ENCODE measurements at regions not wholly inside any gene's neighbourhood (a gene's known extent, or its start where the extent isn't known, plus 50 kb on each side); places are given as distances from the start of the nearest gene placed in this dataset.

DNA sequence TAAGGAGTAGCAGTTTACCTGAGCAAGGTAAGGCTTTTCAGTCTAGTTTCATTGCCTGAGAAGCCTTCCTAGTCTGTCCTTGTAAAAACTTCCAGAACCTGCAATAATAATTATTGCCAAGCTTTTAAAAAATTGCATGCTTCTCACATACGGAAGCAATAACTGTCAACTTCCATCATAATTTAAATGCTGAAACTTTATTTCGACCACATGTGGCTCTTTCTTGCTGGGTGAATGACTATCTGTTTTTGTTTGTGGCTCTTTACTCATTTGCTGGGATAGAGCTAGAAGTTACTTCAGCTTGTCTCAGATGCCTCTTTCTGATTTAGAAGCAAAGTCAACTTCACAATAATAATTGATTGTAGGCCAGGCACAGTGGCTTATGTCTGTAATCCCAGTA, 95.9 kb upstream of the COL21A1 start:
- DNase-seq, result no peak

DNA sequence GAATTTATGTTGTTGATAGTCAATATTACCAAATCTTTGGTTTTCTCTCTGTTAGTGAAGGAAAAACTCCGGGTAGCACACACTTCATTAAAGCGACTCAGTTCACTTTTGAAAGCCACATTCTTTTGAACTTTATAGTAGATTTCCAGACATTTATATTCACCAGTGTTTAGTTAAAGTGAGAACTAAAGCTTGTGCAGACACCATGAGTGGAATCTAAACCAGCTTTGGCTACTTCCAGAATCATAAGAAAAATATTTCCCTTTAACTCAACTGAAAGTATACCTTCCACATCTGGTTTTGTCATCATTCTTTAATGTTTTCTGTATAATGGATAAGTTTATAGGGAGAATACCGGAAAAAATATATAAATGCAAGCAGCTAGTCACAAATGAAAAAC, 92.1 kb upstream of the COL21A1 start:
- DNase-seq, result no peak

DNA sequence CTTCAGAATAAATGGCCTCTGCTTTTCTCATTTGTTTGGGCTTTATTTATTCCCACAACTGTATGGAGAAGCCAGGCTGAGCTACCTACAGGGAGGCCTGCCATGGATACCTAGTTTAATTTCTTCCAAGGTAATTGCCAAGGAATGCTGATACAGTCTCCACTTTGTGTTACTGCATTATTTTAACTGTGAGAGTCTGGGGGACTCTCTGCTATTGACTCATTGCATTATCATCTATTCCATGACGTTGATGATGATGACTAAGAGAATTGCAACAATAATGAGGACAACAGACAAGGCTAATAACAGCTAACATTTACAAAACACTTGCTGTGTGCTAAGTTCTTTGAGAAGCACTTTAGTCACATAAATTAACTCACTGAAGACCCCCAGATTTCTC, 88.3 kb upstream of the COL21A1 start:
- no peak for DNase-seq

DNA sequence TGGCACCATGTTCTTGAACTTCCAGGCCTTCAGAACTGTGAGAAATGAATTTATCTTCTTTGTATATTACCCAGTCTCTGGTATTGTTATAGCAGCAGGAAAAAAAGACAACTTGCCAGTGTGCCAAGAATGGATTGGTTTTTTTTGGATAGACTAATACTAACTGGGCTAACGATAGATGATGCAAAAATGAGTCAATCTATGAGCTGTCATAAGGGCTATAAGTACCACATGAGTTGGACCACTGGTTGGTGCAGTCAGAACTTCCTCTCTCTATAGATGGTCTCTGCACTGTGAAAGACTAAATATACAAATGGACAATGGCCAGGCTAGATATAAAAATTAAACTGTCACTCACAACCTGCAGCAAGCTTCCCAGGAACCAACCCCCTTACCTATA, 87.6 kb upstream of the COL21A1 start:
- no peak for DNase-seq

DNA sequence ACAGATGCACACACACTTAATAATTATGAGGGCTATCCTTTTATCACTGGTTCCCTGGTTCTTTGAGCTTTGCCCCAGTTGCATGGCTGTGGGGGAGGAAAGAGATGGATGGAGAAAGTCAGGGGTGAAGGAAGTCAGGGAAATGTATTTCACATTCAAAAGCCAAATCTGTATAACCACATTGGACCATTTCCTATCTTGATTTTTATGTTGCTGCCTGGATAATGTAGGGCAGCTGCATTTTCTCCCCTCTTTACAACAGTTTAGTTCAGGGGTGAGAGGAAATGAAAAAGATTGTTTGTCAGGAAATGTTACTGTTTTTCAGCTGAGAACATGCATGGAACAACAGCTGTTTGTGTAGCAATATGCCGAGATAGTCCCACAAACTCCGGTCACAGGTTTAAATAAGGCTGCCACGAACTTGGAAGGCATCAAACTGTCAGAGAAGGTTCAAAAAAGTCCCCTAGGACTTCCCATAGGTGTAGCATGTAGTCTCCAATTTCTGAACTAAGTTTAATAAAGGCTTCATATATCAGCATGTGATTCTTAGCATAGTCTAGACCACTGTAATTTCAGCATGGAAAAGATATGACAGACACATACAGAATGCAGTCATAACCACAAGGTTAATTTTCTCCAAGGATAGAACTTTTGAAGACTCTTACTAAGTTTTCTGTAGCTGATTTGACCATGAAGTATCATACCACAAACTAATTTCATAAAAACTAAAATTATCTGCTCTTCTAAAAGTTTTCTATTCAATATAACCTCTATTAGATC, 82.1 kb upstream of the COL21A1 start:
- DNase-seq, result no peak

DNA sequence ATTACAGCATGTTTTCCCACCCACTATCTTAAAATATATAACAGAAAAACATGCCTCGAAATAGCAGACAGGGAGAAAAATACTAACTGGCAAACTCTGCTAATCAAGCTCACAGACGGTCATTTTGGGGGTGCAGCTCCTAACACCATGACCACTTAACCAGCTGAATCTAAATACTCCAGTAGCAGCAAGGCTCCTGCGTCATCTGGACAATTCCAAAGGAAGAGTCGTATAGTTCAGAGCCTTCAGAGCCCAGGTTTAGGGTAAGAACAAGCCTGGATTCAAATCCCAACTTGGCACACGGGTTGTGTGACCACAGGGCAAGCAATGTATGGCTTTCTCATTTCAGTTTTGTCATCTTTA, 81.3 kb upstream of the COL21A1 start:
- no peak for DNase-seq

DNA sequence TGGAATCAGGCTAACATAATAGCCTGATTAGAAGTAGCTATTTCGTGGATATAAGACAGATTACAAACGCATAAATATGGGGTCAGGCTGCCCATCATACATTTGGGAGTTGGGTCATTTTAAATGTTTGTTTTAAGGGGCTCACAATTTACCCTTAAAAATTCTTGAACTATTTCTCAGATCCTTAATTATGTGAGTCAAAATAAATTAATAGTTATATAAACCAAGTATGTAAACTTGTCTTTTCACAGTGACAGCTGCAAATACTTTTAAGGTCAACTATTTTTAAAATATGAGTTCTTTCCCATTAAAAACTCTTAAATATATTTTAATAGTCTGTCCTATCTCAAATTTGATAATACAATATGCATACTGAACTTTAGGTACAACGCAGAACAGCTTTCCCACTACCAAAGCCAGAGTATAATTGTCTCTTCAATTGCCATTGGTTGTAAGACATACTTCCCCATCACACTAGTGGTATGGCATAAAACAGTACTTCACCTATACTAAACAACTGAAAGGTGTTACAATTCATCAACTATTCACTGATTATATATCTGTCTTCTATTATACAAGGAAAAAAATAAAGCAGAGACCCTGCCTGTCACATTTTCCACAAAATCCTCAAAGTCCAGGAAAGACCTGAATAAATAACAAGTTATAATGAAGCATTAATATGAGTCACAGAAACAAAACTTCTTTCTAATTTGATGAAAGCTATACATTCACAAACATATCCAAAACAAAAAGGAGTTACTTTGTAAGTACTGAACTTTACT, 80.8 kb upstream of the COL21A1 start:
- DNase-seq, result no peak

DNA sequence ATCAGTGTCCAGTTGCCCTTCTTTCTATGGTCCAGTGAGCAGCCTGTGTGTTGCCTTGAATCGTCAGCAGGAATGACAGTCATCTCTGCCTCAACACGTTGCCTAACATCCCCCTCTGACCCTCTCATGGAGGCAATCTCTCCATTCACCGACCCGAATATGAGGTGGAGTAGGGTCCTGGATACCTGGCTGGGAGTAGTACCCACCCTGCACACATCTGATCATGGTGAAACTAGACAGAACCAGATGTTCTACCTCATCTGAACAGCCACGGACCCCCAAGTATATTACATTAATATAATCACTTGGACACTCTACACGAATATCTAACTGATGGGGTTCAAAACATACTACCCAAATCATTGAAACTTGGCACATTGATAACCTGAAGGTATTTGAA, 77.0 kb upstream of the COL21A1 start:
- DNase-seq, result no peak

DNA sequence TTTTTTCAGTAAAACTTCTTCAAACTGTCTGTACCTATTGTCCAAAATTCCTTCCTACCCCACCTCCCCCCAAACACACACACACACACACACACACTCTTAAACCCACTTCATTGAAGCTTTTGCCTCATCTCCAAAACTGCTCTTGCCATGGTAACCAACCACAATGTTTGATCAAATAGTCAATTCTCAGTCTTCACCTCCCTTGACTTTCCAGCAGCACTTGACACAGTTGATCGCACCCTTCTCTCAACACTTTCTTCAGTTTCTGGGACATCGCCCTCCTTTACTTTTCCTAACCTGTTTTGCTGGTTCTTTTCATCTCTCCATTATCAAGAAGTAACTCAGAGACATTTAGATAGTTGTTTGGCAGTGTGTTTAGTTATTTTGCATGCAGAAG, 71.5 kb upstream of the COL21A1 start:
- no peak for DNase-seq

DNA sequence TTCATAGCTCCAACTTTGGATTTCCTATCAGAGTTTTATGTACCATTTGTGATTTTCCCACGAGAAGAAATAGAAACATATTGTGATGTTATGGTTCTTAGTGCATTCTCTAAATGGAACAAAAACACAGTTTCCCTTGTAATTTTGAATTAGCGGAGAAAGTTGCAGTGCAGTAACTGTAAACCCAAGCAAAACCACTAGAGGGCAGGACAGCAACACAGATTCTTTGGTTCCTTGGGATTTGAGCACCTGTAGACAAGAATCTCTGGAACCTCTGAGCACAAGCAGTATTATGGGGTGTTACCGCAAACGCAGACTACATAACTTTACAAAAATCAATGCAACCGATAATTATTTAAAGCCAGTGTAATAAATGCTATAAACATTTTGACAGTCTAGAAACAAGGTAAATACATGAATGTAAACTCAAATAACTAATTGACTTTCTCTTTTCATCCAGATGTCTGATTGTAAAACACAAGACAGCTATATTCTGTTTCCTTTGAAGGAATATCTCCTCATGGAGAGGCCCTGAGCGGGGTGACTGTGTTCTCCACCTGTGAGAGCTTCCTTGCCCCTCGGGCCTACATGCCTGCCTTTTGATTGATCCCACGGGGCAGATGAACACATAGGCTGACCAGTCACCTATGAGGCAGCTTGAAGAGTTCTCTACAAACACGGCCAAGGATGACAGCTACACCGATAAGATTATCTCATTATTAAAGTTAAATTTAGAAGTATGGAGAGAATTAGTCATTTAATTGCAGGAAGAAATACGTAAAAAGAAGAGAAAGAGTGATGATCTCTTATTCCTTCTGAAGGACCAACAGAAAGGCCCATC, 67.5 kb upstream of the COL21A1 start:
- DNase-seq, result peak; percentile 22

DNA sequence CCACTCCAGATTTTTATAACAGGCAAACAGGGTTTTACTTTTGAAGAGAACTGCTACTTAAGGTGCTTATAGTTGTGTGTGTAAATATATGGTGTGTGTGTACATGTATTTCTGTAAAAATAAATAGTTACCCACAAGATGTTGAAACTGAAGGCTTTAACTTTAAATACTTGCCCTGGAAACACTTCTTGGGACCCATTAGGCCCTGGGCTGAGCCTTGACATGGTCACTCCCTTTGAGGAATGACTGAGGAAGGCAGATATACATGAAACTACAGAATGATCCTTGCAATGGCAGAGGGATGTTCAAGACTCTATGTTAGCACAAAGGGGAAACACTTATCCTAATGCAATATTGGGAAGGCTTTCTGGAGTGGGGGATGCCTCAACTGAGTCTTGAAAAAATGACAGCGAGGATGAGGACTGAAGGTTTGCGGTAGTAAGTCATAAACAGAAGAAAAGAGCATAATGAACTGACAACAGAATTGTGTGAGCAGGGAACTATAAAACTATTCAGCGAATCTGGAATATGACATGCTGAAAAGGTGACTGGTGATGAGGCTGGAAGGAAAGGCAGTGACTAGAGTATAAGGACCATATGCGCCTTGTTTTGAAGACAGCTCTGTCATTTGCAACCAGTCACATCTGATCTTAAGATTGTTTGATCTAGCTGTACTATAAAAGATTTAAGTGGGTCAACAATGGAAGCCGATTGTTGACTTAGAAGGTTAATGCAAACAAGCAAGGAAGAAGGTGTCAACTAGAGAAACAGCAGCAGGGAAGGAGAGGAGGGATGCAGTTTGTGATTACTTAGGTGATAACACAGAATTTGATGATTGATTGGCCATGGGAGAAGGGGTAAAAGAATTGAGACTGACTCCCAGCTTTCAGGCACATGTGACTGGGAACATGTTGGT, 64.4 kb upstream of the COL21A1 start:
- DNase-seq, result no peak

DNA sequence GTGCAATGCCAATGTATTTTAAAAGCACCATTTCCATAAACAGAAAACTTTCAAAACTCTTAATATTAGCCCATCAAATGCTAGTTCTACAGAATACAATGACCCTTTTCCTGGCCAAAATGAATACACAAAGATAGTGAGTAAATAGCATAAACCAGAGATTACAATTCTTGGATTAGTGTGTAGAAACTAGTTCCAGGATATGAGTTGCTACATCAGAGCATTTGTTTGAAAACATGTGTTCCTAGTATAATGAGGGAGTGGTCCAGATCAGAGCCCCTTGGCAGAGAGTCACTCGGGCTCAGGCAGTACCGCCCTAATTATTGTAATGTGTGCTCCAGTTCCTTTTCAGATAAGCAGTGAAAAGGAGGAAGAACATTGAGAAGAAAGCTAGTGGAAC, 63.7 kb upstream of the COL21A1 start:
- no peak for DNase-seq

DNA sequence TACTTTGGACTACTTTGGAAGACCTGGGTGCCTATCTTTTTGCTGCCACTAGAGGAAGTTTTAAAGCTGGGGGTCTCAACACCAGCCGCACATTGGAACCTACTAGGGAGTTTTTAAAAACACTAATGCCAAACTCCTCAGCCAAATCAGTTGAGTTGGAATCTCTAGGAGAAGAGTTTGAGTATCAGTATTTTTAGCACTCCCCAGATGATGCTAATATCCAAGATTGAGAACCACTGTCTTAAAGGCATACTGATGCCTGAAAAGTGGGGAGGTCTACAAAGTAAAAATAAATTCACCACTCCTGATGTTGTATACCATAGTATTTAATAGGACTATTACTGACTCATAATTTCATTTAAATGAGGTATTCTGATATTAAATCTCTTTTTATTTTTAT, 62.9 kb upstream of the COL21A1 start:
- DNase-seq, result no peak

DNA sequence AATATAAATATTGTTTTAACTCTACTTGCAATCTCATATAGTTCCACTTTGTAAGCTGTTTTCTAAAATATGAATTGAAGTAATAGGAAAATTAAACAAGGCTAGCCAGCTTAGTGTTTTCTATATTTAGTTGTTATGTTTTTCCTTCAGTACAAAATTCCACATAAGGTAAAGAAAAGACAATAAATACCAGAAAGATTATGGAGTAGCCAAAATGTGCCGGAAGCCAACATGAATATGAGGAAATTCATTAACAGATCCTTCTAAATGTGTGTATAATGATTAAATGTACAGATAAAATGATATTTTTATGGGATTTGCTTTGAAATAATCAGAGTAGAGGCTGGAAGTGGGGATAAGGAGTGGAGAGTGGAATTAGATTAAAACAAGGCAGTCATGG, 52.5 kb upstream of the COL21A1 start:
- DNase-seq, result no peak

DNA sequence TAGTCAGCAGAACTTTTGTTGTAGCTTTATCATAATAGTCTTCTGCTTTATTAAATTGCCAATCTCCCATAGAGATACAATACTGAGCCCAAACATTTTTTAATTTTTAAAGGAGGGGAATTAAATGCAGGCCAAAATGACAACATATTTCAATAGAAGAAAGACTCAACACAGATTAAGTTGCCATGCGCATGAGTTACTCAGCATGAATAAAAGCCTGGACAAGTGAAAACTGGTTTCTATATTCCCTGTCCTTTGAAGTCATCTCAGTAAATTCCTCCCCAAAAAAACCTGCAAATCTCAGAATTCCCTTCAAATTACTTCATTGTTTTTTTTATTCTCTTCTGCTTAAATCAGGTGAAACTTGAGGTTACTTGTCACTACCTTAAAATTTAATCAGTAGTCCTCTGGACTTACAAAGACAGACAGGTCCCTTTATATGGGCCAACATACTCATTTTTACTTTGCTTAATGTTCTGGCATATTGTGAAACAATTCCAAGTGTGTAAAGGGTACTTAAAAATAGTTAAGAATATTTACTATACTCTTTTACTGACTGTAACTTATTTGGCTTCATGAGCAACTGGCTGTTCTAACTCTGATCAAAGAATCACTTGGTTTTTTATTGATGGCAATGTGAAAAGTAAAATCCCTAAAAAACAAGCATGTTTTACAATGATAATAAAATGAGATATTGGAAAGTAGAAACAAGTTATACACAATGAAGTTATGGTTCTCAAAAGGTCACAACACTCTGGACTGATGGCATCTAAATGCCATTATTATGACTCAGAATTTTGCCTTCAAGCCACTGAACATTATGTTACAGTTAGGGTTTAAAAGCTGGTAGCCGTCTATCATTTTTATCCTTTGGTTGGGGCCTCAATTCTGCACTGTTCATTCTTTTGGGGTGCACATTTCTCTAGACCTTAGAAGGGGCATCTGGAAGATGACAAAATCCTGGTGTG, 49.9 kb upstream of the COL21A1 start:
- DNase-seq, result no peak

Data from COR-L47 (cell line).